Sigmoid colon (tissue), 6 donors: ENCODE measurements at regions not wholly inside any gene's neighbourhood (a gene's known extent, or its start where the extent isn't known, plus 50 kb on each side); places are given as distances from the start of the nearest gene placed in this dataset.

ENCODE experiments used
- DNase-seq: peaks from one replicate; pipeline ENCODE4 v3.0.0-alpha.2; 2019
- H3K27ac ChIP-seq, 4 donors: fragments of 200-600 bp; sonication (generic); one replicate each; pipeline ENCODE4 v1.5.1; 2016 to 2019; ENCODE audit warnings: mild to moderate bottlenecking in 1 of 4
- H3K27me3 ChIP-seq, 3 donors: fragments of 200-600 bp; sonication (generic); one replicate each; pipeline ENCODE4 v1.5.1; 2019; ENCODE audit warnings: mild to moderate bottlenecking in 1 of 3
- H3K36me3 ChIP-seq, 4 donors: fragments of 200-600 bp; sonication (generic); one replicate each; pipeline ENCODE4 v1.5.1; 2016 to 2019
- H3K4me1 ChIP-seq, 4 donors: fragments of 200-600 bp; sonication (generic); one replicate each; pipeline ENCODE4 v1.5.1; 2017 to 2019
- H3K4me3 ChIP-seq, 4 donors: fragments of 200-600 bp; sonication (generic); one replicate each; pipeline ENCODE4 v1.5.1; 2017 to 2019; ENCODE audit warnings: mild to moderate bottlenecking in 2 of 4, moderate library complexity in 1 of 4
- H3K9me3 ChIP-seq, 4 donors: fragments of 200-600 bp in 3 of 4; sonication (generic) in 3 of 4; one replicate each; pipeline versions ENCODE4 v1.5.1 to v1.6.1; 2013 to 2019
- EP300 ChIP-seq, 4 donors: sonication (generic); formaldehyde crosslinking; IDR thresholded peaks; one replicate each; pipeline ENCODE4 v1.6.1; 2017; ENCODE audit warnings: antibody characterized with exemption in 4 of 4
- POLR2A ChIP-seq, 2 donors: fragments of 450-650 bp; IDR thresholded peaks; one replicate each; pipeline ENCODE4 v1.6.1; 2016; ENCODE audit warnings: antibody characterized with exemption in 2 of 2, mild to moderate bottlenecking in 2 of 2, moderate library complexity in 2 of 2
- POLR2AphosphoS5 ChIP-seq, 4 donors: sonication (generic); formaldehyde crosslinking; IDR thresholded peaks; one replicate each; pipeline ENCODE4 v1.6.1; 2017; ENCODE audit warnings: antibody characterized with exemption in 4 of 4
- whole genome bisulfite sequencing, 2 donors: extraction: QIAGEN DNeasy Blood & Tissue Kit; methylation state at CpG; one replicate each; pipeline ENCODE4 v1.1.7; 2013; 5-methylcytosine and 5-hydroxymethylcytosine counted together
- intact Hi-C: fragments of 100-400 bp; cut with DNase I; formaldehyde crosslinking; loops from one replicate; pipeline ENCODE4 v1.15.1; 2023
- TF ChIP-seq, protein P1 (sequence below), 4 experiments: fragments of 450-650 bp in 3 of 4; fragments of 200-600 bp in 1 of 4; IDR thresholded peaks; one replicate each; pipeline ENCODE4 v1.5.1; 2016 to 2019; ENCODE audit warnings: antibody characterized with exemption in 4 of 4, mild to moderate bottlenecking in 3 of 4, moderate library complexity in 2 of 4
- donor health status: healthy with polysubstance abuse.
- donor health status: healthy.

DNA sequence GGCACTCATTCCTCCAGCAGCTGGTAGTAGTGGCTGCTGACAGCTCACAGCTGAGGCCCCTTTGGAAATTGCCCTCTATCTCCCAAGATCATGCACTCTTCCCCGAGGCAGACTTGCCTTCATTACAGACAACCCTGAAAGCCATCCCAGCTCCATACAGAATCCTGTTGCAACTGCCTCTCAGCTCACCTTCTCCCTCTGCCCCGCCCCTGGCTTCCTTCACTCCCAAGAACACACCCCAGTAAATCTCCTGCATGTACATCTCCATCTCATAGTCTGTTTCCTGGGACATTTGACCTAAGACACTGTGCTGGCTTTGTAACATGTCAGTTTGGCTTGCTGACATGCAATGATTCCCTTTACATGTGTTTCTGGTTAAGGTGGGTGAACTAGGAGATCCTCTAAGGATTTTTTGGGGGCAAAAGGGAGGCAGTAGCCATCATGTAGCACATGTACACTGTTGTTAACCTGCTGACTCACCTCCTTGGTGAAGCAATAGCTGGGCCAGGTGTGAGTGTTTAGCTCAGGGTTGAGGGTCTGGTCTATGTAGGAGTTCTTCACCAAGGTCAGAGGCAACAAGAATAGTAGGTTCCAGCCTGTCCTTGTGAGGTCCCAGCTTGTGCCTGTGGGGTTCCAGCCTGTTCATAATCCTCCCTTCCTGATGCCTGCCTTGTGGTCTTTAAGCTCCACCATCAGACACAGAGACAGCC, 179.6 kb downstream of the CSNK2A3 start:
- TF ChIP-seq POLR2AphosphoS5 (IDR thresholded peaks at IDR 0.05) (no peak), EP300 (IDR thresholded peaks at IDR 0.05) (no peak), POLR2A (IDR thresholded peaks at IDR 0.05) (no peak)
- TF ChIP-seq, protein P1, sequence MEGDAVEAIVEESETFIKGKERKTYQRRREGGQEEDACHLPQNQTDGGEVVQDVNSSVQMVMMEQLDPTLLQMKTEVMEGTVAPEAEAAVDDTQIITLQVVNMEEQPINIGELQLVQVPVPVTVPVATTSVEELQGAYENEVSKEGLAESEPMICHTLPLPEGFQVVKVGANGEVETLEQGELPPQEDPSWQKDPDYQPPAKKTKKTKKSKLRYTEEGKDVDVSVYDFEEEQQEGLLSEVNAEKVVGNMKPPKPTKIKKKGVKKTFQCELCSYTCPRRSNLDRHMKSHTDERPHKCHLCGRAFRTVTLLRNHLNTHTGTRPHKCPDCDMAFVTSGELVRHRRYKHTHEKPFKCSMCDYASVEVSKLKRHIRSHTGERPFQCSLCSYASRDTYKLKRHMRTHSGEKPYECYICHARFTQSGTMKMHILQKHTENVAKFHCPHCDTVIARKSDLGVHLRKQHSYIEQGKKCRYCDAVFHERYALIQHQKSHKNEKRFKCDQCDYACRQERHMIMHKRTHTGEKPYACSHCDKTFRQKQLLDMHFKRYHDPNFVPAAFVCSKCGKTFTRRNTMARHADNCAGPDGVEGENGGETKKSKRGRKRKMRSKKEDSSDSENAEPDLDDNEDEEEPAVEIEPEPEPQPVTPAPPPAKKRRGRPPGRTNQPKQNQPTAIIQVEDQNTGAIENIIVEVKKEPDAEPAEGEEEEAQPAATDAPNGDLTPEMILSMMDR (IDR thresholded peaks at IDR 0.05): no peak
- DNase-seq: no peak
- intact Hi-C loops: no loop called here
- H3K27ac ChIP-seq: peak overlapping the region in 2 of 4 donors; percentile 84 to 91
- peaks cover 0 to 76% (median 55%) of the 10 kb centered on the region in 4 donors for H3K4me1 ChIP-seq
- H3K9me3 ChIP-seq: no peaks in the 10 kb centered on the region
- no peaks in the 10 kb centered on the region for H3K36me3 ChIP-seq
- H3K4me3 ChIP-seq: no peak overlapping the region
- H3K27me3 ChIP-seq: no peaks in the 10 kb centered on the region
- WGBS, 2 donors: 70 to 85% methylated on average over 2 of the region's 2 CpGs

DNA sequence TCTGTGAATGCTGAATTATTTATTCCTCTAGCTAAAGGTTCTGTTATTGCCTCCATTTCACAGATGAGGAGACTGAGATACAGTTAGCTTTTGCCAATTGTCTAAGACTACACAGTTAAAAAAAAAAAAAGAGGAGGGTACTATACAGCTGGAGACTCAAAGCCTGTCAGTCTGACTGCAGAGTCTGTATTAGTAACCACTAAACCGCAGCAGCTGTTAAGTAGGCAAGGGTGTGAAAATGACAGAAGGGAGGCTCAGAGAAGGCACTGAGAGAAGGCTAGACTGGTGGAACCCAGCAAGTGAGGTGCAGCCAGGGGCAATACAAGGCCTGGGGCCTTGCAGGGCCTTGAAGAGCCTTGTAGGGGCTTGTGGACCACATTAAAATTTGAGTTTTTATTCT, 181.2 kb downstream of the CSNK2A3 start:
- Histone ChIP-seq H3K9me3 (no peaks in the 10 kb centered on the region), H3K36me3 (no peaks in the 10 kb centered on the region), H3K27ac (peak overlapping the region; percentile 62 to 91 (median 78)), H3K27me3 (no peaks in the 10 kb centered on the region), H3K4me1 (peaks cover 0 to 71% (median 55%) of the 10 kb centered on the region in 4 donors), H3K4me3 (no peak overlapping the region)
- intact Hi-C loops: no loop called here
- 78 to 91% methylated on average over 1 of the region's 1 CpG for WGBS, 2 donors
- TF ChIP-seq, protein P1 (IDR thresholded peaks at IDR 0.05): no peak
- TF ChIP-seq POLR2A (IDR thresholded peaks at IDR 0.05) (no peak), POLR2AphosphoS5 (IDR thresholded peaks at IDR 0.05) (no peak), EP300 (IDR thresholded peaks at IDR 0.05) (no peak)
- no peak for DNase-seq

DNA sequence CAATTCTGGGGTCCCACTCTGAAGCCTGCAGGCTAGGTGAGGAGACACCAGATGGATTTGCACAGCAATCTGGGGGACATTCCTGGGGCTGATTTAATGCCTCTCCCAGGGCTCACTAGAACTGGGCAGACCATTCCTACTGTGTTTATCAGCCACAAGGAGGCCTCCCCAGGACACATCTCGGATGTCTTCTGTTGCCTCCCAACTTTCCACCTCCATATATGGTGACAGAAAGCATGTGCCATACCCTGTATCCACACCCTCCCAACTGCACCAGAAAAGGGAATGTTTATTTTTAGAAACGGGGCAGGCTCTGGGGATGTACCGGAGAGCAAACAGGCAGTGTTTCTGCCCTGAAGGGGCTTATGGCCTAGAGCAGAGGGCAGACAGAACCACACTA, 181.8 kb downstream of the CSNK2A3 start:
- intact Hi-C loops: no loop called here
- WGBS, 2 donors: 76 to 84% methylated on average over 3 of the region's 3 CpGs
- peaks cover 0 to 66% (median 53%) of the 10 kb centered on the region in 4 donors for H3K4me1 ChIP-seq
- TF ChIP-seq POLR2AphosphoS5 (IDR thresholded peaks at IDR 0.05) (peak in 2 of 4 donors; percentile 44 to 56), EP300 (IDR thresholded peaks at IDR 0.05) (no peak), POLR2A (IDR thresholded peaks at IDR 0.05) (no peak)
- TF ChIP-seq, protein P1 (IDR thresholded peaks at IDR 0.05): peak in 2 of 4 experiments; percentile 22 to 30
- peak overlapping the region; percentile 62 to 91 (median 78) for H3K27ac ChIP-seq
- H3K9me3 ChIP-seq: no peaks in the 10 kb centered on the region
- no peaks in the 10 kb centered on the region for H3K27me3 ChIP-seq
- peak; percentile 75 for DNase-seq
- H3K4me3 ChIP-seq: no peak overlapping the region
- H3K36me3 ChIP-seq: no peaks in the 10 kb centered on the region

DNA sequence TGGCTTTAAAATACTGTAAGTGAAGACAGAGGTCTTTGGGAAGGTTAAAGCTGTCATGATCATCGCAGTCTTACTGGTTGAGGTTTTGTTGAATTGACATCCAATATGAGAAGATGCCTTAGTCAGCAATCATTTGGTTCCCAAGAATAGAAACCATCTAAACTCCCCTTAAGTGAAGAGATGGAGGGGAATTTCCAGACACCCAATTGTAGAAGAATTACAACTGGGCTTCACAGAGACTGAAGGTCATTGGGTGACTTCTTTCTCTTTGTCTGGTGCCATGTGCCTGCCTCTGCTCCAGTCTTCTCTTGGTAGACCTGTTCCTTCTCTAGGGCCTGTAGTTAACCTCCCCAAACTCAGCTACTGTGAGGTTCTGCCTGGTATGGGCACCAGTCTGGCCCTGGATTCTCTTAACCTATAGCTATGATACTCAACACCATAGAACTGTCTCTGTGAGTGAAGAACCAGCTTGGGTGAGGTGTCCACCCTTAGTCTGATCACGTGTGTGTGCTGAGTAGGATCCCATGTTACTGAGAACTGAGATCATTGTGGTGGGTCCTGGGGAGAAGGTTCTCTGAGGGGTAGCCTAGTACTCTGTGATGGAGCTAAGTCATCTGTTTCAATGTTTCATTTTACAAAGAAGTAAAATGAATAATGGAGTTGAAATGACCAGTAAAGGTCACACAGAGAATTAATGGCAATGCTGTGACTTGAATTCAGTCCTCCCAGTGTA, 182.5 kb downstream of the CSNK2A3 start:
- Histone ChIP-seq H3K27ac (peak overlapping the region; percentile 62 to 91 (median 78)), H3K27me3 (no peaks in the 10 kb centered on the region), H3K4me1 (peaks cover 0 to 64% (median 52%) of the 10 kb centered on the region in 4 donors), H3K9me3 (no peaks in the 10 kb centered on the region), H3K4me3 (no peak overlapping the region), H3K36me3 (no peaks in the 10 kb centered on the region)
- no peak for DNase-seq
- TF ChIP-seq POLR2A (IDR thresholded peaks at IDR 0.05) (no peak), POLR2AphosphoS5 (IDR thresholded peaks at IDR 0.05) (no peak), EP300 (IDR thresholded peaks at IDR 0.05) (no peak)
- TF ChIP-seq, protein P1 (IDR thresholded peaks at IDR 0.05): no peak
- WGBS, 2 donors: 80 to 90% methylated on average over 2 of the region's 2 CpGs
- intact Hi-C loops: no loop called here
